ENCODE measurements at regions not wholly inside any gene's neighbourhood (a gene's known extent, or its start where the extent isn't known, plus 50 kb on each side); places are given as distances from the start of the nearest gene placed in this dataset.

DNA sequence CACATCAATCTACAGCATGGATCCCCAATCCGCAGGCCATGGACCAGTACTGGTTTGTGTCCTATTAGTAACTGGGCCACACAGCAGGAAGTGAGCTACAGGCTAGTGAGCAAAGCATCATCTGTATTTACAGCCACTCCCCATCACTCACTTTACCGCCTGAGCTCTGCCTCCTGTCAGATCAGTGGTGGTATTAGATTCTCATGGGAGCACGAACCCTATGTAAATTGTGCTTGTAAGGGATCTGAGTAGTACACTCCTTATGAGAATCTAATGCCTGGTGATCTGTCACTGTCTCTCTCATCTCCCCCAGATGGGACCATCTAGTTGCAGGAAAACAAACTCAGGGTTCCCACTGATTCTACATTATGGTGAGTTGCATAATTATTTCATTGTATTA, 212.7 kb upstream of the FAM174A start:
- TF ChIP-seq, protein P1, sequence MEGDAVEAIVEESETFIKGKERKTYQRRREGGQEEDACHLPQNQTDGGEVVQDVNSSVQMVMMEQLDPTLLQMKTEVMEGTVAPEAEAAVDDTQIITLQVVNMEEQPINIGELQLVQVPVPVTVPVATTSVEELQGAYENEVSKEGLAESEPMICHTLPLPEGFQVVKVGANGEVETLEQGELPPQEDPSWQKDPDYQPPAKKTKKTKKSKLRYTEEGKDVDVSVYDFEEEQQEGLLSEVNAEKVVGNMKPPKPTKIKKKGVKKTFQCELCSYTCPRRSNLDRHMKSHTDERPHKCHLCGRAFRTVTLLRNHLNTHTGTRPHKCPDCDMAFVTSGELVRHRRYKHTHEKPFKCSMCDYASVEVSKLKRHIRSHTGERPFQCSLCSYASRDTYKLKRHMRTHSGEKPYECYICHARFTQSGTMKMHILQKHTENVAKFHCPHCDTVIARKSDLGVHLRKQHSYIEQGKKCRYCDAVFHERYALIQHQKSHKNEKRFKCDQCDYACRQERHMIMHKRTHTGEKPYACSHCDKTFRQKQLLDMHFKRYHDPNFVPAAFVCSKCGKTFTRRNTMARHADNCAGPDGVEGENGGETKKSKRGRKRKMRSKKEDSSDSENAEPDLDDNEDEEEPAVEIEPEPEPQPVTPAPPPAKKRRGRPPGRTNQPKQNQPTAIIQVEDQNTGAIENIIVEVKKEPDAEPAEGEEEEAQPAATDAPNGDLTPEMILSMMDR (IDR thresholded peaks at IDR 0.05; ENCODE audit: borderline replicate concordance, control extremely low read depth, extremely low read depth, insufficient read depth, missing control alignments) = no peak
- in situ Hi-C loops (cut with MboI; ENCODE audit: low sequenced_read_pairs, unreplicated experiment) = no loop called here
- no peak for DNase-seq (ENCODE audit: low spot score)

DNA sequence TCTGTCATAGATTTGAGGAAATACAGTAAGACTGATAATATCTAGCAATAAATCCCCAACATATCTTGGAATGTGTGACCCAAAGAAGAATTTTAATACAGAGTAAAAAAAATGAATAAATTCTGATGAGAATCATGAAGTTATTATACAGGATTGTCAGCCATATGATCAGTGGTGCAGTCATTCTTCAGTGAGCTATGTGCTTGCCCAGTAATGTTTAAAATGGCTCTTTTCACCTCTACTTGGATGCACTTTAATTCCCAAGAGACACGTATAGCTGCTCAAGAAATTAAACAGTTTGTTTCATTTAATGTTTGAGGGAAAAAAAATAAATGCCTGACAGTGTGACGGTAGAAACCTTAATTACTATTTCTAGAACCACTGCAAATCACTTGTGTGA, 215.3 kb upstream of the FAM174A start:
- no peak for DNase-seq (ENCODE audit: low spot score)
- in situ Hi-C loops (cut with MboI; ENCODE audit: low sequenced_read_pairs, unreplicated experiment) = no loop called here
- TF ChIP-seq, protein P1 (IDR thresholded peaks at IDR 0.05; ENCODE audit: borderline replicate concordance, control extremely low read depth, extremely low read depth, insufficient read depth, missing control alignments) = no peak

DNA sequence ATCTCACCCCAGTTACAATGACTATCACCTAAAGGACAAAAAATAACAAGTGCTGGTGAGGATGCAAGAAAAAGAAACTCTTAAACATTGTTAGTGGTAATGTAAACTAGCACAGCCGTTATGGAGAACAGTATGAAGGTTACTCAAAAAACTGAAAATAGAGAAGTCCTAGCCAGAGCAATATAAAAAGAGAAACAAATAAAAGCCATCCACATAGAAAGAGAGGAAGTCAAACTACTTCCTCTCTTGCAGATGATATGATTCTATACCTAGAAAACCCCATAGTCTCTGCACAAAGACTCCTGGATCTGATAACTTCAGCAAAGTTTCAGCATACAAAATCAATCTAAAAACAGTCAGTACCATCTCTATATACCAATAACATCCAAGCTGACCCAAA, 221.5 kb upstream of the FAM174A start:
- in situ Hi-C loops (cut with MboI; ENCODE audit: low sequenced_read_pairs, unreplicated experiment) = no loop called here
- DNase-seq (ENCODE audit: low spot score) = no peak
- TF ChIP-seq, protein P1 (IDR thresholded peaks at IDR 0.05; ENCODE audit: borderline replicate concordance, control extremely low read depth, extremely low read depth, insufficient read depth, missing control alignments) = no peak

DNA sequence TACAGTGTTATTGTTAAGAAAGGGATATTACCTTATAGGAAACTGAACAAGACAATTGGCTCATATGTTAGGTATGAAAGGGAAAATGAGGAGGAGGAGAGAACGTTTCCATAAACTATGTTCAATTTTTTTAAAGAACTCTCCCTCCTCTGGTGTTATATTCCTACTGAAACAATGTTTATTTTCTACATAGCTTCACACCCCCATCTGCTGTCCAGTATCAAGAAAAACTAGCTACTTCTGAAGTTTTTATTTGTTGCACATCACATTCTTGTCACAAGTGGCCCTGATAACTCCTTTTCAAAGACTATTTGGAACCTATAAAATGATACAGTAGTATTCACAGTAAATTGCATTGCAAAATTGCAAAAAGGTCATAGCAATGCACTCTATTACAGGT, 223.4 kb upstream of the FAM174A start:
- TF ChIP-seq, protein P1 (IDR thresholded peaks at IDR 0.05; ENCODE audit: borderline replicate concordance, control extremely low read depth, extremely low read depth, insufficient read depth, missing control alignments) = no peak
- in situ Hi-C loops (cut with MboI; ENCODE audit: low sequenced_read_pairs, unreplicated experiment) = no loop called here
- no peak for DNase-seq (ENCODE audit: low spot score)

DNA sequence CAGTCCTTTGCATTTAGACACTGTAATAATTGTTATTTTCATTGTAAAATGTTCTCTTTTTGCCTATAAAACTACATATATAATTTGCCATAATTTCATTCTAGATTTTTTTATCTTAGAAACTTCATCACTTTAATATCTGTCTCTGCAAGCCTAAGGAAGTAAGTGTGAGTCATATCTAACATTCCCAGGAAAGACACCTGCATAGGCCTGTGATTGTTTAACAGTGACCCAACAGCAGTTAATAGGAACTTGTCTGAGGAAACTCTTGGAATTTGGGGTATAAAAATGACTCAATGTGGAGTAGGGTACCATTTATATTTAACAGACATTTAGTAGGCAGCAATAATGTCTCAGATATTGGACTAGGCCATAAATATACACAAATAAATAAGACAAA, 229.2 kb upstream of the FAM174A start:
- TF ChIP-seq, protein P1 (IDR thresholded peaks at IDR 0.05; ENCODE audit: borderline replicate concordance, control extremely low read depth, extremely low read depth, insufficient read depth, missing control alignments) = no peak
- DNase-seq (ENCODE audit: low spot score) = no peak
- in situ Hi-C loops (cut with MboI; ENCODE audit: low sequenced_read_pairs, unreplicated experiment) = no loop called here

DNA sequence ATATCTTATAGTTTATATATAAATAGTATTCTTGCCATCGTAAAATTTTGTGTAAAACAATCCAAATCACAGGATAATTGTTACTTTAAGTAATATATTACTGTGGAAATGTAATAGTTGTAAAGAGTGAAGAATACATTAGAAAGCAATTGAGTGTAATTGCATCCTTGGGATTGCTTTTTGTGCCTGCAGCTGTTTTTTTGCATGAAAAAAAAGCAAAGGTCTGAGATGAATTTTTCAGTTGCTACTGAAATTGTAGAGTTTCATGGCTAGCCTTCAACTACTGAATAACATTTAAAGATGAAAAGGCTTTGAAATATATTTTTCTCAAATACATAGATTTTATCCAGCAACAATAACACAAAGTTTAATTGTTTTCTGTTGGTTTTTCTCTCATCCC, 232.0 kb upstream of the FAM174A start:
- DNase-seq (ENCODE audit: low spot score) = no peak
- TF ChIP-seq, protein P1 (IDR thresholded peaks at IDR 0.05; ENCODE audit: borderline replicate concordance, control extremely low read depth, extremely low read depth, insufficient read depth, missing control alignments) = no peak
- in situ Hi-C loops (cut with MboI; ENCODE audit: low sequenced_read_pairs, unreplicated experiment) = no loop called here

DNA sequence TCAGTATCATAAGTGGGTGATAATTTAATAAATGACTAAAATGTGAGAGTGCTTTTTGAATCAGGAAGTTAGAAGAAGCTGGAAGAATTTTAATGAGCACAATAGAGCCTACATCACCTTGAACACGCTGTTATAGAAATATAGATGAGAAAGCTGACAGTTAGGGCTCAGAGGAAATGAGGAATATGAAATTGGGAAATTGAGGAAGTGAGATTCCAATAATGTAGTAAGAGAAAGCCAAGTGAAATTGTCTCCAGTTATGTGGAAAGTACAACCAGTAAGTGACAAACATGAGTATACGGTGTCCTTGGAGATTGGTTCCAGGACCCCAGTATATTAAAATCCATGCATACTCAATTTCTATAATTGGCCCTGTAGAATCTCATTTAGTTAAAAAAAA, 235.9 kb upstream of the FAM174A start:
- in situ Hi-C loops (cut with MboI; ENCODE audit: low sequenced_read_pairs, unreplicated experiment) = no loop called here
- no peak for DNase-seq (ENCODE audit: low spot score)
- TF ChIP-seq, protein P1 (IDR thresholded peaks at IDR 0.05; ENCODE audit: borderline replicate concordance, control extremely low read depth, extremely low read depth, insufficient read depth, missing control alignments) = no peak
